ENCODE measurements at regions not wholly inside any gene's neighbourhood (a gene's known extent, or its start where the extent isn't known, plus 50 kb on each side); places are given as distances from the start of the nearest gene placed in this dataset.

DNA sequence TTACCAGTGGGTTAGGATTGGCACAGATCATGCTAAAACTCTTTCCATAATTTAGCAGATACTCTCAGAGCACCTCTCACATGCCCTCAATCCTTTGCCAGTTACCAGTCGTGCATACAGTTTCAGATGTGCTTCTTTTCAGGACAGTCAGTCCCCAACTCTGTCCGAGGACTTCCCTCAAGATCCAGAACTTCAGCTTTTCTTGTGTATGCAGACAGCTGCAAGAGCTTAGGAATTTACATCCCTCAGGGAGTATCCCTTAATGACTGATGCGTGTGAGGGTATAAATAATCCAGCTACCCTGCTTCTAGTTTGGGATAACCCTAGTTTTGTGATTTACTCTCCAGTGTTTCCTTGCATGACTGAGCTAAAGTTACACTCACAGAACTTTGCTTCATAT lies 393.0 kb upstream of the PLXNA2 start:
- H3K4me1 ChIP-seq, result no peaks in the 10 kb centered on the region
- peaks cover 0 to 13% (median 0%) of the 10 kb centered on the region in 7 donors for H3K27me3 ChIP-seq
- 54 to 71% methylated on average over 3 of the region's 3 CpGs for WGBS, 2 donors
- no peaks in the 10 kb centered on the region for H3K36me3 ChIP-seq
- no peaks in the 10 kb centered on the region for H3K9me3 ChIP-seq
- no peak for TF ChIP-seq CTCF (IDR thresholded peaks at IDR 0.05)
- DNase-seq (no peak), ATAC-seq (no peak)
- no peak overlapping the region for H3K4me3 ChIP-seq
- H3K27ac ChIP-seq, result no peak overlapping the region
- intact Hi-C loops (cut with DNase I), result no loop called here

- no peak for TF ChIP-seq CTCF (IDR thresholded peaks at IDR 0.05)
- ATAC-seq (no peak), DNase-seq (no peak)
- Histone ChIP-seq H3K27ac (no peak overlapping the region), H3K36me3 (no peaks in the 10 kb centered on the region), H3K9me3 (no peaks in the 10 kb centered on the region), H3K4me3 (no peak overlapping the region), H3K27me3 (peaks cover 0 to 15% (median 0%) of the 10 kb centered on the region in 7 donors), H3K4me1 (peaks cover 0 to 14% (median 0%) of the 10 kb centered on the region in 9 donors)
- 94 to 97% methylated on average over 2 of the region's 2 CpGs for WGBS, 2 donors
- intact Hi-C loops (cut with DNase I), result no loop called here
Measured at GRCh38 chr1:208639382-208639781, 395.2 kb upstream of the PLXNA2 start.

DNA sequence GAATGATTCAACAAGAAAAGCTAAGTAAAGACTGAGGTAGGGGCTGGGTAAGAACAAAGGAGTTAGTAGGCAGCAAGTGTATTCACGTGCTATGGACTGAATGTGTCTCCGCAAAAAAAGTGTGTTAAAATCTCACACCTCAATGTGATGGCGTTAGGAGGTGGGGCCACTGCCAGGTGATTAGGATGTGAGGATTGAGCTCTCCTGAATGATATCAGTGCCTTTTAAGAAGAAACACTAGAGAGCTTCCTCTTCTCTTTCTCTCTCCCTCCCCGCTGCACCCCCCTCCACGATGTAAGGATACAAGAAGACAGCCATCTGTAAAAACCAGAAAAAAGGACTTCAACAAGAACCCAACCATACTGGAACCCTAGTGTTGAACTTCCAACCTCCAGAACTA lies 396.1 kb upstream of the PLXNA2 start:
- no peak for TF ChIP-seq CTCF (IDR thresholded peaks at IDR 0.05)
- Histone ChIP-seq H3K4me1 (peaks cover 0 to 14% (median 0%) of the 10 kb centered on the region in 9 donors), H3K4me3 (no peak overlapping the region), H3K27ac (no peak overlapping the region), H3K36me3 (no peaks in the 10 kb centered on the region), H3K27me3 (peaks cover 0 to 15% (median 0%) of the 10 kb centered on the region in 7 donors), H3K9me3 (no peaks in the 10 kb centered on the region)
- intact Hi-C loops (cut with DNase I), result no loop called here
- 89 to 92% methylated on average over 5 of the region's 5 CpGs for WGBS, 2 donors
- no peak for ATAC-seq
- DNase-seq, result no peak

DNA sequence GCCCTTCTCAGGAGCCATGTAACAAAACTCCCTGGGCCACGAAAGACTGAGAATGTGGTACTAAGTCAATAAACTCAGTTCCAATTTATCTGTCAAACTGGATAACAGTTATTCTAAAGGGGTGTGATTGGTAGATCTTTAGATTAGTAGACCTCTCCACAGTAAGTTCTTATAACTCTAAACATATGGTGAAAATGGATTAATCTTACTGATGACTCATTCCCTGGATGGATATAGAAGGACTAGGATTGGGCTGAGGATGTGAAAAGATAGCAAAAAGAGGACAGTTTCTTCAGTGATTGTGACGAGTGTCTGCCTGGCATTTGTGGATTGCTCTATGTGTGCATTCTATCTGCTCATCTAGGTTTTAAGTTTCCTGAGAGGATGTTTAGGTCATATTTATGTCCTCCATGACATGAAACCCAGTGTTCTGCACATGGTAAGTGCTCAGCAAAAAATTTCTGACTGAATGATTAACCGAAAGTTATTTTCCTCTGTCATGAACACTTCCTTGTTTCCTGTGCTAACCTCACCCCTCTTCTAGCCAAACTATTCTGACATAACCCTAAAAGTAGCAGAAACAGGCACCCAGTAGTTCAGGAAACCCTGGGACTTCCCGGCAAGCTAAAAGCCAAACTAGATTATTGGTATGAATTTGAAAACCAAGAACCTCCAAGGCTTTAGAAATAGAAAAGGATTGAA lies 397.5 kb upstream of the PLXNA2 start:
- 90% methylated on average over 4 of the region's 4 CpGs for WGBS, 2 donors
- Histone ChIP-seq H3K4me3 (no peak overlapping the region), H3K27ac (no peak overlapping the region), H3K27me3 (peaks cover 0 to 9% (median 0%) of the 10 kb centered on the region in 7 donors), H3K4me1 (peaks cover 0 to 14% (median 0%) of the 10 kb centered on the region in 9 donors), H3K9me3 (no peaks in the 10 kb centered on the region), H3K36me3 (no peaks in the 10 kb centered on the region)
- no peak for ATAC-seq
- DNase-seq, result no peak
- intact Hi-C loops (cut with DNase I), result no loop called here
- no peak for TF ChIP-seq CTCF (IDR thresholded peaks at IDR 0.05)

Measured in heart right ventricle (tissue), 16 donors.